NCI-H2227 treated with DMSO at 0.1 percent for 48 hours (cell line): ENCODE measurements at regions not wholly inside any gene's neighbourhood (a gene's known extent, or its start where the extent isn't known, plus 50 kb on each side); places are given as distances from the start of the nearest gene placed in this dataset.
"Not testable (repeated sequence)": the region's sequence is repeated elsewhere in the genome, so short reads cannot be mapped to it uniquely, and the experiment has no call there.

Experiments used
- DNase-seq: peaks from one replicate; lab custom pipeline; 2025; lab: John Stamatoyannopoulos, UW

GRCh38 chr5:40221796-40222195 is 457.9 kb upstream of the PTGER4 start:
- no peak for DNase-seq

- no peak for DNase-seq
These were observed 458.5 kb upstream of the PTGER4 start for GRCh38 chr5:40221255-40221654.

GRCh38 chr5:40220260-40220659 is 459.5 kb upstream of the PTGER4 start:
- DNase-seq, result no peak

GRCh38 chr5:40217553-40217952 is 462.2 kb upstream of the PTGER4 start:
- no peak for DNase-seq

GRCh38 chr5:40210694-40211093 is 469.0 kb upstream of the PTGER4 start:
- DNase-seq, result no peak

- no peak for DNase-seq
These were observed 473.7 kb upstream of the PTGER4 start for GRCh38 chr5:40206030-40206429.

GRCh38 chr5:40204144-40204543 is 475.6 kb upstream of the PTGER4 start:
- DNase-seq, result no peak

GRCh38 chr5:40202814-40203440 is 476.8 kb upstream of the PTGER4 start:
- DNase-seq, result no peak

GRCh38 chr5:40198736-40199135 is 481.0 kb upstream of the PTGER4 start:
- DNase-seq, result no peak

- DNase-seq, result not testable (repeated sequence)
These were observed 484.1 kb upstream of the PTGER4 start for GRCh38 chr5:40195574-40195973.

- DNase-seq, result no peak
These were observed 488.6 kb upstream of the PTGER4 start for GRCh38 chr5:40191150-40191549.

- no peak for DNase-seq
These were observed 507.0 kb upstream of the PTGER4 start for GRCh38 chr5:40172721-40173120.

GRCh38 chr5:40171971-40172370 is 507.7 kb upstream of the PTGER4 start:
- DNase-seq, result no peak

- no peak for DNase-seq
These were observed 512.4 kb upstream of the PTGER4 start for GRCh38 chr5:40167283-40167682.

GRCh38 chr5:40166802-40167201 is 512.9 kb upstream of the PTGER4 start:
- DNase-seq, result no peak

GRCh38 chr5:40165789-40166728 is 513.7 kb upstream of the PTGER4 start:
- no peak for DNase-seq

- DNase-seq, result no peak
These were observed 514.5 kb upstream of the PTGER4 start for GRCh38 chr5:40165106-40165788.

GRCh38 chr5:40160435-40160834 is 519.3 kb upstream of the PTGER4 start:
- no peak for DNase-seq

GRCh38 chr5:40154194-40154593 is 525.5 kb upstream of the PTGER4 start:
- no peak for DNase-seq

GRCh38 chr5:40150896-40151295 is 528.8 kb upstream of the PTGER4 start:
- DNase-seq, result no peak

- no peak for DNase-seq
These were observed 537.8 kb upstream of the PTGER4 start for GRCh38 chr5:40141896-40142295.

GRCh38 chr5:40141418-40141817 is 538.3 kb upstream of the PTGER4 start:
- no peak for DNase-seq

- DNase-seq, result no peak
These were observed 542.5 kb upstream of the PTGER4 start for GRCh38 chr5:40137223-40137622.
